PC-9 (cell line): ENCODE measurements at regions not wholly inside any gene's neighbourhood (a gene's known extent, or its start where the extent isn't known, plus 50 kb on each side); places are given as distances from the start of the nearest gene placed in this dataset.

ENCODE experiments used
- CTCF ChIP-seq: fragments of 200-600 bp; sonication (generic); conservative IDR thresholded peaks from 2 replicates; pipeline ENCODE4 v1.6.1; 2017; ENCODE audit warnings: mixed run types, antibody characterized with exemption, mild to moderate bottlenecking, moderate library complexity
- EZH2 ChIP-seq: fragments of 200-600 bp; sonication (generic); IDR thresholded peaks from 2 replicates; pipeline ENCODE4 v1.8.0; 2017; ENCODE audit warnings: antibody characterized with exemption, low read depth

GRCh38 chr3:77917225-77917624 is 877.3 kb downstream of the ROBO2 start:
- TF ChIP-seq CTCF (no peak), EZH2 (no peak)
